AG09319 (cell line): ENCODE measurements at regions not wholly inside any gene's neighbourhood (a gene's known extent, or its start where the extent isn't known, plus 50 kb on each side); places are given as distances from the start of the nearest gene placed in this dataset.

ENCODE experiments used
- DNase-seq: peaks from one replicate; pipeline ENCODE4 v3.0.0-alpha.2; 2010; ENCODE audit warnings: low read depth; ENCODE audit errors: extremely low read depth
- TF ChIP-seq, protein P1 (sequence below): IDR thresholded peaks from 2 replicates; pipeline ENCODE4 v1.5.1; 2011; ENCODE audit warnings: low read depth, mild to moderate bottlenecking, inconsistent platforms, low read length, moderate library complexity

DNA sequence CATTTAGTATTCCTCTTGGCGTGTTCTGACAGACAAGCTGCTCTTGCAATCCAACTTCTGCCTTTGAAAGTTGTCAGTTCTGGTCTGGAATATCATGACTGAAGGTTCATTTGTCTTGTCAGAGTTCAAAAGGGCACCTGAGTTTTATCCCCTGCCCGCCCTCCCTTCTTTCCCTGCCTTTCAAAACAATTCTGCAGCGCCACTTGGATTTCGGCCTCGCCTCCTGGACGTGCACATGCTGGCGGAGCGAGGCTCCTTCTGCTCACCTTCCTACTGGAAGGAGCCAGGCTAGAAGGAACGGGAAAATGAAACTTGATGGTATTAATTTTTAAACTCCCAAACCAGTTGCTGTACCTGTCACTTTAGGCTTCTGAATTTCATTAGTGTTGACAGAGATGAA lies 55.7 kb upstream of the HDGFL1 start:
- DNase-seq = no peak
- TF ChIP-seq, protein P1, sequence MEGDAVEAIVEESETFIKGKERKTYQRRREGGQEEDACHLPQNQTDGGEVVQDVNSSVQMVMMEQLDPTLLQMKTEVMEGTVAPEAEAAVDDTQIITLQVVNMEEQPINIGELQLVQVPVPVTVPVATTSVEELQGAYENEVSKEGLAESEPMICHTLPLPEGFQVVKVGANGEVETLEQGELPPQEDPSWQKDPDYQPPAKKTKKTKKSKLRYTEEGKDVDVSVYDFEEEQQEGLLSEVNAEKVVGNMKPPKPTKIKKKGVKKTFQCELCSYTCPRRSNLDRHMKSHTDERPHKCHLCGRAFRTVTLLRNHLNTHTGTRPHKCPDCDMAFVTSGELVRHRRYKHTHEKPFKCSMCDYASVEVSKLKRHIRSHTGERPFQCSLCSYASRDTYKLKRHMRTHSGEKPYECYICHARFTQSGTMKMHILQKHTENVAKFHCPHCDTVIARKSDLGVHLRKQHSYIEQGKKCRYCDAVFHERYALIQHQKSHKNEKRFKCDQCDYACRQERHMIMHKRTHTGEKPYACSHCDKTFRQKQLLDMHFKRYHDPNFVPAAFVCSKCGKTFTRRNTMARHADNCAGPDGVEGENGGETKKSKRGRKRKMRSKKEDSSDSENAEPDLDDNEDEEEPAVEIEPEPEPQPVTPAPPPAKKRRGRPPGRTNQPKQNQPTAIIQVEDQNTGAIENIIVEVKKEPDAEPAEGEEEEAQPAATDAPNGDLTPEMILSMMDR = no peak

DNA sequence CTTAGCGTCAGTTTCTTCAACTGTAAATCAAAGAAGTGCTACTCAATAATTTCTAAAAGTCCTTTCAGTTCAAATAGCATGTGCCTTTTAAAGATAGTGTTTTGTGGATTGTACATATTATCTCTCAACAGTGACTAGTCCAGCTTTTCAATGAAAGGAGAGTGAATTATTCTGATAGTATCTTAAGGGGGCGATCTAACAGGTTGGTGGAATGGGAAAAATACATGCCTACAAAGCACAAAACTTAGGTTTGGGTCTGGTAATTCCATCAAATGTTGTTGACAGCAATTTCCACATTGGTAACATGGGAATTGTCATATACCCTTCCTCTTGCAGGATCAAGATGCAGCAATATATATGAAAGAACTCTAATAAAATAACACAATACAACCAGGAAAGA lies 50.1 kb upstream of the HDGFL1 start:
- no peak for DNase-seq

More for the DNA sequence above, 50.1 kb upstream of the HDGFL1 start:
- TF ChIP-seq, protein P1 = no peak
